ENCODE measurements at regions not wholly inside any gene's neighbourhood (a gene's known extent, or its start where the extent isn't known, plus 50 kb on each side); places are given as distances from the start of the nearest gene placed in this dataset.
"Not testable (repeated sequence)": the region's sequence is repeated elsewhere in the genome, so short reads cannot be mapped to it uniquely, and the experiment has no call there.

- H3K79me2 ChIP-seq (ENCODE audit: low read length): no peaks in the 10 kb centered on the region
- H2AFZ ChIP-seq (ENCODE audit: low read length): no peak overlapping the region
- H3K9ac ChIP-seq (ENCODE audit: low read length): no peak overlapping the region
- peaks cover 20% of the 10 kb centered on the region for H3K4me1 ChIP-seq (ENCODE audit: low read length)
- no peaks in the 10 kb centered on the region for H3K9me2 ChIP-seq (replicated peaks; ENCODE audit: insufficient read depth, low read length)
- no peak overlapping the region for H3K4me2 ChIP-seq (ENCODE audit: low read depth, low read length, poor library complexity, severe bottlenecking)
- no peak overlapping the region for H3K27ac ChIP-seq (ENCODE audit: low read length)
- H4K20me1 ChIP-seq (ENCODE audit: insufficient read depth, low read depth, low read length): no peaks in the 10 kb centered on the region
- peak; percentile 83 for DNase-seq
- H3K27me3 ChIP-seq (ENCODE audit: low read length): no peaks in the 10 kb centered on the region
- no peaks in the 10 kb centered on the region for H3K36me3 ChIP-seq (ENCODE audit: insufficient read depth, low read length)
- no peak overlapping the region for H3K4me3 ChIP-seq (ENCODE audit: low read length)
- no peaks in the 10 kb centered on the region for H3K9me3 ChIP-seq (ENCODE audit: low read length)
Measured at GRCh38 chr15:31197497-31198414, 96.2 kb upstream of the TRPM1 start.

GRCh38 chr15:31200735-31201151 lies 99.2 kb upstream of the TRPM1 start:
- Histone ChIP-seq H2AFZ (ENCODE audit: low read length) (no peak overlapping the region), H4K20me1 (ENCODE audit: insufficient read depth, low read depth, low read length) (no peaks in the 10 kb centered on the region), H3K79me2 (ENCODE audit: low read length) (no peaks in the 10 kb centered on the region), H3K27ac (ENCODE audit: low read length) (no peak overlapping the region), H3K9me3 (ENCODE audit: low read length) (no peaks in the 10 kb centered on the region), H3K36me3 (ENCODE audit: insufficient read depth, low read length) (no peaks in the 10 kb centered on the region), H3K4me1 (ENCODE audit: low read length) (peaks cover 20% of the 10 kb centered on the region), H3K27me3 (ENCODE audit: low read length) (no peaks in the 10 kb centered on the region), H3K4me3 (ENCODE audit: low read length) (no peak overlapping the region), H3K9ac (ENCODE audit: low read length) (no peak overlapping the region), H3K4me2 (ENCODE audit: low read depth, low read length, poor library complexity, severe bottlenecking) (no peak overlapping the region), H3K9me2 (replicated peaks; ENCODE audit: insufficient read depth, low read length) (no peaks in the 10 kb centered on the region)
- DNase-seq: peak; percentile 89

- no peaks in the 10 kb centered on the region for H3K27me3 ChIP-seq (ENCODE audit: low read length)
- DNase-seq: no peak
- H3K4me3 ChIP-seq (ENCODE audit: low read length): no peak overlapping the region
- H3K9ac ChIP-seq (ENCODE audit: low read length): no peak overlapping the region
- H3K4me2 ChIP-seq (ENCODE audit: low read depth, low read length, poor library complexity, severe bottlenecking): no peak overlapping the region
- no peaks in the 10 kb centered on the region for H3K79me2 ChIP-seq (ENCODE audit: low read length)
- no peaks in the 10 kb centered on the region for H3K9me3 ChIP-seq (ENCODE audit: low read length)
- H3K9me2 ChIP-seq (replicated peaks; ENCODE audit: insufficient read depth, low read length): no peaks in the 10 kb centered on the region
- H3K36me3 ChIP-seq (ENCODE audit: insufficient read depth, low read length): no peaks in the 10 kb centered on the region
- no peak overlapping the region for H3K27ac ChIP-seq (ENCODE audit: low read length)
- no peak overlapping the region for H2AFZ ChIP-seq (ENCODE audit: low read length)
- H3K4me1 ChIP-seq (ENCODE audit: low read length): peaks cover 16% of the 10 kb centered on the region
- H4K20me1 ChIP-seq (ENCODE audit: insufficient read depth, low read depth, low read length): no peaks in the 10 kb centered on the region
Measured at GRCh38 chr15:31202953-31203352, 101.4 kb upstream of the TRPM1 start.

- no peaks in the 10 kb centered on the region for H3K36me3 ChIP-seq (ENCODE audit: insufficient read depth, low read length)
- H3K27me3 ChIP-seq (ENCODE audit: low read length): no peaks in the 10 kb centered on the region
- no peak overlapping the region for H3K9ac ChIP-seq (ENCODE audit: low read length)
- no peaks in the 10 kb centered on the region for H3K9me3 ChIP-seq (ENCODE audit: low read length)
- H4K20me1 ChIP-seq (ENCODE audit: insufficient read depth, low read depth, low read length): no peaks in the 10 kb centered on the region
- H3K9me2 ChIP-seq (replicated peaks; ENCODE audit: insufficient read depth, low read length): no peaks in the 10 kb centered on the region
- no peak for DNase-seq
- no peak overlapping the region for H3K27ac ChIP-seq (ENCODE audit: low read length)
- H3K4me1 ChIP-seq (ENCODE audit: low read length): peaks cover 16% of the 10 kb centered on the region
- no peak overlapping the region for H3K4me2 ChIP-seq (ENCODE audit: low read depth, low read length, poor library complexity, severe bottlenecking)
- H3K4me3 ChIP-seq (ENCODE audit: low read length): no peak overlapping the region
- no peak overlapping the region for H2AFZ ChIP-seq (ENCODE audit: low read length)
- no peaks in the 10 kb centered on the region for H3K79me2 ChIP-seq (ENCODE audit: low read length)
Measured at GRCh38 chr15:31203999-31204398, 102.5 kb upstream of the TRPM1 start.

GRCh38 chr15:31206386-31207181 lies 105.1 kb upstream of the TRPM1 start:
- H3K36me3 ChIP-seq (ENCODE audit: insufficient read depth, low read length): no peaks in the 10 kb centered on the region
- H3K27me3 ChIP-seq (ENCODE audit: low read length): no peaks in the 10 kb centered on the region
- no peak overlapping the region for H3K27ac ChIP-seq (ENCODE audit: low read length)
- no peaks in the 10 kb centered on the region for H3K79me2 ChIP-seq (ENCODE audit: low read length)
- H3K9ac ChIP-seq (ENCODE audit: low read length): no peak overlapping the region
- DNase-seq: no peak
- no peak overlapping the region for H3K4me2 ChIP-seq (ENCODE audit: low read depth, low read length, poor library complexity, severe bottlenecking)
- no peaks in the 10 kb centered on the region for H3K9me2 ChIP-seq (replicated peaks; ENCODE audit: insufficient read depth, low read length)
- H3K4me3 ChIP-seq (ENCODE audit: low read length): no peak overlapping the region
- no peaks in the 10 kb centered on the region for H4K20me1 ChIP-seq (ENCODE audit: insufficient read depth, low read depth, low read length)
- no peak overlapping the region for H2AFZ ChIP-seq (ENCODE audit: low read length)
- H3K9me3 ChIP-seq (ENCODE audit: low read length): peaks cover 7% of the 10 kb centered on the region; the same call in 1 of the 2 replicates
- H3K4me1 ChIP-seq (ENCODE audit: low read length): peaks cover 4% of the 10 kb centered on the region

GRCh38 chr15:31207246-31207645 lies 105.7 kb upstream of the TRPM1 start:
- Histone ChIP-seq H3K36me3 (ENCODE audit: insufficient read depth, low read length) (no peaks in the 10 kb centered on the region), H3K4me3 (ENCODE audit: low read length) (no peak overlapping the region), H3K27me3 (ENCODE audit: low read length) (no peaks in the 10 kb centered on the region), H3K4me2 (ENCODE audit: low read depth, low read length, poor library complexity, severe bottlenecking) (no peak overlapping the region), H3K9me2 (replicated peaks; ENCODE audit: insufficient read depth, low read length) (no peaks in the 10 kb centered on the region), H3K9me3 (ENCODE audit: low read length) (peaks cover 7% of the 10 kb centered on the region; the same call in 1 of the 2 replicates), H4K20me1 (ENCODE audit: insufficient read depth, low read depth, low read length) (no peaks in the 10 kb centered on the region), H2AFZ (ENCODE audit: low read length) (no peak overlapping the region), H3K79me2 (ENCODE audit: low read length) (no peaks in the 10 kb centered on the region), H3K27ac (ENCODE audit: low read length) (no peak overlapping the region), H3K9ac (ENCODE audit: low read length) (no peak overlapping the region), H3K4me1 (ENCODE audit: low read length) (no peaks in the 10 kb centered on the region)
- no peak for DNase-seq

- H3K9me3 ChIP-seq (ENCODE audit: low read length); H3K9ac ChIP-seq (ENCODE audit: low read length); DNase-seq; H3K27me3 ChIP-seq (ENCODE audit: low read length); H4K20me1 ChIP-seq (ENCODE audit: insufficient read depth, low read depth, low read length); H3K36me3 ChIP-seq (ENCODE audit: insufficient read depth, low read length); H3K9me2 ChIP-seq (replicated peaks; ENCODE audit: insufficient read depth, low read length); H3K79me2 ChIP-seq (ENCODE audit: low read length); H3K4me3 ChIP-seq (ENCODE audit: low read length); H3K4me1 ChIP-seq (ENCODE audit: low read length); H2AFZ ChIP-seq (ENCODE audit: low read length); H3K4me2 ChIP-seq (ENCODE audit: low read depth, low read length, poor library complexity, severe bottlenecking); H3K27ac ChIP-seq (ENCODE audit: low read length): not testable (repeated sequence)
Measured at GRCh38 chr15:31207861-31208260, 106.3 kb upstream of the TRPM1 start.

- Histone ChIP-seq H3K9me2 (replicated peaks; ENCODE audit: insufficient read depth, low read length) (no peaks in the 10 kb centered on the region), H3K4me3 (ENCODE audit: low read length) (no peak overlapping the region), H2AFZ (ENCODE audit: low read length) (no peak overlapping the region), H3K27me3 (ENCODE audit: low read length) (no peaks in the 10 kb centered on the region), H4K20me1 (ENCODE audit: insufficient read depth, low read depth, low read length) (no peaks in the 10 kb centered on the region), H3K9me3 (ENCODE audit: low read length) (peaks cover 7% of the 10 kb centered on the region; the same call in 1 of the 2 replicates), H3K79me2 (ENCODE audit: low read length) (no peaks in the 10 kb centered on the region), H3K4me1 (ENCODE audit: low read length) (no peaks in the 10 kb centered on the region), H3K4me2 (ENCODE audit: low read depth, low read length, poor library complexity, severe bottlenecking) (no peak overlapping the region), H3K36me3 (ENCODE audit: insufficient read depth, low read length) (no peaks in the 10 kb centered on the region), H3K9ac (ENCODE audit: low read length) (no peak overlapping the region), H3K27ac (ENCODE audit: low read length) (no peak overlapping the region)
- DNase-seq: no peak
Measured at GRCh38 chr15:31208817-31209216, 107.3 kb upstream of the TRPM1 start.
